ENCODE measurements at regions not wholly inside any gene's neighbourhood (a gene's known extent, or its start where the extent isn't known, plus 50 kb on each side); places are given as distances from the start of the nearest gene placed in this dataset.

- Histone ChIP-seq H3K4me3 (no peak overlapping the region), H3K27me3 (no peaks in the 10 kb centered on the region), H3K9me3 (no peaks in the 10 kb centered on the region), H3K27ac (no peak overlapping the region), H3K36me3 (no peaks in the 10 kb centered on the region), H3K4me1 (no peaks in the 10 kb centered on the region)
- TF ChIP-seq POLR2A (IDR thresholded peaks at IDR 0.05) (no peak), CTCF (IDR thresholded peaks at IDR 0.05) (no peak), POLR2AphosphoS5 (IDR thresholded peaks at IDR 0.05; ENCODE audit: insufficient read depth in 1 of 2, low read depth in 1 of 2) (no peak)
- DNase-seq (ENCODE audit: extremely low spot score in 2 of 2) = no peak
- intact Hi-C loops (cut with DNase I) = no loop called here
Measured at GRCh38 chr3:174346141-174346540, 513.0 kb upstream of the NAALADL2 start.

GRCh38 chr3:174346571-174346970 is 512.6 kb upstream of the NAALADL2 start:
- H3K4me1 ChIP-seq = no peaks in the 10 kb centered on the region
- no peaks in the 10 kb centered on the region for H3K27me3 ChIP-seq
- no peak overlapping the region for H3K27ac ChIP-seq
- no peaks in the 10 kb centered on the region for H3K36me3 ChIP-seq
- H3K9me3 ChIP-seq = no peaks in the 10 kb centered on the region
- DNase-seq (ENCODE audit: extremely low spot score in 2 of 2) = no peak
- no peak overlapping the region for H3K4me3 ChIP-seq
- TF ChIP-seq POLR2AphosphoS5 (IDR thresholded peaks at IDR 0.05; ENCODE audit: insufficient read depth in 1 of 2, low read depth in 1 of 2) (no peak), CTCF (IDR thresholded peaks at IDR 0.05) (no peak), POLR2A (IDR thresholded peaks at IDR 0.05) (no peak)
- intact Hi-C loops (cut with DNase I) = no loop called here

- intact Hi-C loops (cut with DNase I) = no loop called here
- TF ChIP-seq POLR2A (IDR thresholded peaks at IDR 0.05) = no peak
- no peak for TF ChIP-seq POLR2AphosphoS5 (IDR thresholded peaks at IDR 0.05; ENCODE audit: insufficient read depth in 1 of 2, low read depth in 1 of 2)
- DNase-seq (ENCODE audit: extremely low spot score in 2 of 2) = no peak
- Histone ChIP-seq H3K36me3 (no peaks in the 10 kb centered on the region), H3K4me1 (no peaks in the 10 kb centered on the region), H3K27ac (no peak overlapping the region), H3K27me3 (no peaks in the 10 kb centered on the region), H3K4me3 (no peak overlapping the region), H3K9me3 (no peaks in the 10 kb centered on the region)
Measured at GRCh38 chr3:174347474-174348138, 511.5 kb upstream of the NAALADL2 start.

- Histone ChIP-seq H3K4me1 (no peaks in the 10 kb centered on the region), H3K36me3 (no peaks in the 10 kb centered on the region), H3K27me3 (no peaks in the 10 kb centered on the region), H3K27ac (no peak overlapping the region), H3K9me3 (no peaks in the 10 kb centered on the region), H3K4me3 (no peak overlapping the region)
- TF ChIP-seq POLR2AphosphoS5 (IDR thresholded peaks at IDR 0.05; ENCODE audit: insufficient read depth in 1 of 2, low read depth in 1 of 2) = no peak
- TF ChIP-seq CTCF (IDR thresholded peaks at IDR 0.05) = no peak
- no peak for TF ChIP-seq POLR2A (IDR thresholded peaks at IDR 0.05)
- DNase-seq (ENCODE audit: extremely low spot score in 2 of 2) = no peak
- intact Hi-C loops (cut with DNase I) = no loop called here
Measured at GRCh38 chr3:174352227-174352626, 506.9 kb upstream of the NAALADL2 start.

- Histone ChIP-seq H3K4me3 (no peak overlapping the region), H3K4me1 (no peaks in the 10 kb centered on the region), H3K9me3 (no peaks in the 10 kb centered on the region), H3K27me3 (no peaks in the 10 kb centered on the region), H3K36me3 (no peaks in the 10 kb centered on the region), H3K27ac (no peak overlapping the region)
- intact Hi-C loops (cut with DNase I) = no loop called here
- TF ChIP-seq POLR2A (IDR thresholded peaks at IDR 0.05) (no peak), POLR2AphosphoS5 (IDR thresholded peaks at IDR 0.05; ENCODE audit: insufficient read depth in 1 of 2, low read depth in 1 of 2) (no peak), CTCF (IDR thresholded peaks at IDR 0.05) (no peak)
- DNase-seq (ENCODE audit: extremely low spot score in 2 of 2) = no peak
Measured at GRCh38 chr3:174355505-174355904, 503.6 kb upstream of the NAALADL2 start.

Data from vagina (tissue), 2 donors.